Smooth muscle cell (in vitro differentiated cells): ENCODE measurements at regions not wholly inside any gene's neighbourhood (a gene's known extent, or its start where the extent isn't known, plus 50 kb on each side); places are given as distances from the start of the nearest gene placed in this dataset.

Experiments
- DNase-seq: peaks from one replicate; lab custom pipeline; 2025; ENCODE audit not compliant: unreplicated experiment; lab: John Stamatoyannopoulos, UW
- H2AFZ ChIP-seq: fragments of 200-600 bp; sonication (generic); 2 replicates; pipeline ENCODE4 v1.6.0; 2016; ENCODE audit warnings: antibody characterized with exemption, low read depth, mild to moderate bottlenecking
- H3F3A ChIP-seq: fragments of 200-600 bp; sonication (generic); 2 replicates; pipeline ENCODE4 v1.6.0; 2017; ENCODE audit warnings: antibody characterized with exemption, low read depth
- H3K27ac ChIP-seq: fragments of 200-600 bp; sonication (generic); 2 replicates; pipeline ENCODE4 v1.5.1; 2016; ENCODE audit warnings: low read depth, mild to moderate bottlenecking
- H3K27me3 ChIP-seq: fragments of 200-600 bp; sonication (generic); 2 replicates; pipeline ENCODE4 v1.6.1; 2016; ENCODE audit warnings: low read depth, mild to moderate bottlenecking
- H3K36me3 ChIP-seq: fragments of 200-600 bp; sonication (generic); 2 replicates; pipeline ENCODE4 v1.5.1; 2016; ENCODE audit warnings: low read depth
- H3K4me1 ChIP-seq: fragments of 200-600 bp; sonication (generic); 2 replicates; pipeline ENCODE4 v1.5.1; 2016; ENCODE audit warnings: low read depth
- H3K4me2 ChIP-seq: fragments of 200-600 bp; sonication (generic); 2 replicates; pipeline ENCODE4 v1.6.0; 2016; ENCODE audit warnings: mild to moderate bottlenecking
- H3K4me3 ChIP-seq: fragments of 200-600 bp; sonication (generic); 2 replicates; pipeline ENCODE4 v1.5.1; 2016; ENCODE audit warnings: mild to moderate bottlenecking
- H3K79me2 ChIP-seq: fragments of 200-600 bp; sonication (generic); 2 replicates; pipeline ENCODE4 v1.6.0; 2016; ENCODE audit warnings: low read depth, mild to moderate bottlenecking
- H3K9ac ChIP-seq: fragments of 200-600 bp; sonication (generic); 2 replicates; pipeline ENCODE4 v1.6.0; 2016; ENCODE audit warnings: low read depth
- H3K9me3 ChIP-seq: fragments of 200-600 bp; sonication (generic); replicated peaks from 2 replicates; pipeline ENCODE4 v1.5.1; 2016; ENCODE audit warnings: low read depth
- H4K20me1 ChIP-seq: fragments of 200-600 bp; sonication (generic); 2 replicates; pipeline ENCODE4 v1.6.0; 2016; ENCODE audit warnings: low read depth
- WGBS: methylation state at CpG from one replicate; pipeline ENCODE4 v1.1.7; 2016; ENCODE audit warnings: low lambda C conversion rate; 5-methylcytosine and 5-hydroxymethylcytosine counted together
- TF ChIP-seq, protein P1 (sequence below): fragments of 200-600 bp; sonication (generic); IDR thresholded peaks from 2 replicates; pipeline ENCODE4 v1.5.1; 2017; ENCODE audit warnings: borderline replicate concordance, mild to moderate bottlenecking, antibody characterized with exemption; ENCODE audit not compliant: insufficient read depth, poor library complexity, severe bottlenecking

- H3K9ac ChIP-seq = no peak overlapping the region
- H3K27me3 ChIP-seq = no peaks in the 10 kb centered on the region
- H3K4me3 ChIP-seq = no peak overlapping the region
- DNase-seq = no peak
- no peak overlapping the region for H3K4me2 ChIP-seq
- H3K79me2 ChIP-seq = no peaks in the 10 kb centered on the region
- H3F3A ChIP-seq = no peaks in the 10 kb centered on the region
- H3K36me3 ChIP-seq = no peaks in the 10 kb centered on the region
- TF ChIP-seq, protein P1, sequence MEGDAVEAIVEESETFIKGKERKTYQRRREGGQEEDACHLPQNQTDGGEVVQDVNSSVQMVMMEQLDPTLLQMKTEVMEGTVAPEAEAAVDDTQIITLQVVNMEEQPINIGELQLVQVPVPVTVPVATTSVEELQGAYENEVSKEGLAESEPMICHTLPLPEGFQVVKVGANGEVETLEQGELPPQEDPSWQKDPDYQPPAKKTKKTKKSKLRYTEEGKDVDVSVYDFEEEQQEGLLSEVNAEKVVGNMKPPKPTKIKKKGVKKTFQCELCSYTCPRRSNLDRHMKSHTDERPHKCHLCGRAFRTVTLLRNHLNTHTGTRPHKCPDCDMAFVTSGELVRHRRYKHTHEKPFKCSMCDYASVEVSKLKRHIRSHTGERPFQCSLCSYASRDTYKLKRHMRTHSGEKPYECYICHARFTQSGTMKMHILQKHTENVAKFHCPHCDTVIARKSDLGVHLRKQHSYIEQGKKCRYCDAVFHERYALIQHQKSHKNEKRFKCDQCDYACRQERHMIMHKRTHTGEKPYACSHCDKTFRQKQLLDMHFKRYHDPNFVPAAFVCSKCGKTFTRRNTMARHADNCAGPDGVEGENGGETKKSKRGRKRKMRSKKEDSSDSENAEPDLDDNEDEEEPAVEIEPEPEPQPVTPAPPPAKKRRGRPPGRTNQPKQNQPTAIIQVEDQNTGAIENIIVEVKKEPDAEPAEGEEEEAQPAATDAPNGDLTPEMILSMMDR = no peak
- no peak overlapping the region for H2AFZ ChIP-seq
- H3K9me3 ChIP-seq = no peaks in the 10 kb centered on the region
- no peaks in the 10 kb centered on the region for H4K20me1 ChIP-seq
- H3K4me1 ChIP-seq = no peaks in the 10 kb centered on the region
- no peak overlapping the region for H3K27ac ChIP-seq
These were observed 157.6 kb upstream of the MDGA2 start for GRCh38 chr14:47833011-47833410.

- no peak overlapping the region for H3K27ac ChIP-seq
- H3K36me3 ChIP-seq = no peaks in the 10 kb centered on the region
- H3K9ac ChIP-seq = no peak overlapping the region
- no peaks in the 10 kb centered on the region for H3K79me2 ChIP-seq
- no peak overlapping the region for H3K4me3 ChIP-seq
- no peak overlapping the region for H2AFZ ChIP-seq
- H3K27me3 ChIP-seq = no peaks in the 10 kb centered on the region
- H3K4me2 ChIP-seq = no peak overlapping the region
- H3K4me1 ChIP-seq = no peaks in the 10 kb centered on the region
- no peaks in the 10 kb centered on the region for H3F3A ChIP-seq
- no peaks in the 10 kb centered on the region for H4K20me1 ChIP-seq
- 91% methylated on average over 2 of the region's 2 CpGs for WGBS
- DNase-seq = no peak
- no peaks in the 10 kb centered on the region for H3K9me3 ChIP-seq
- TF ChIP-seq, protein P1 = no peak
These were observed 151.4 kb upstream of the MDGA2 start for GRCh38 chr14:47826809-47827208.

DNA sequence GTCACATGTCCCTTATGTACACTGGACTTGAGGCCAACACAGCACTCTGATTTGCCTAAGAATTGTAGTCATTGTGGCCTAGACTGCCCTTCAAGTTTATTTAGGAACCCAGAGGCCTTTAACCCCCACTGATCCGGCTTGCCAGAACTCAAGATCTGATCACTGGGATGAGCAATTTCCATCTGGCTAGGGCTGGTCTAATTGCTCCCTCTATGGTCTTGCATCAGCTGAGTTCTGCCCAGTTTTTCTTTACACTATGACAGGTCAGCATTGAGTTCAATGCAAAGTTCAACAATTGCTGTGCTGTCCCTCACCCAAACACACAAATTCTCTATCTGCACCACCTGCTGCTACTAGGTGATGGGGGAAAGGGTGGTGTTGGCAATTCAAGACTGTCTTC is 146.9 kb upstream of the MDGA2 start:
- no peak overlapping the region for H3K27ac ChIP-seq
- H3K4me3 ChIP-seq = no peak overlapping the region
- H3K9ac ChIP-seq = no peak overlapping the region
- no peaks in the 10 kb centered on the region for H3F3A ChIP-seq
- H3K4me1 ChIP-seq = no peaks in the 10 kb centered on the region
- DNase-seq = no peak
- no peak overlapping the region for H3K4me2 ChIP-seq
- TF ChIP-seq, protein P1 = no peak
- 42% methylated on average over 1 of the region's 1 CpG for WGBS
- H3K27me3 ChIP-seq = no peaks in the 10 kb centered on the region
- H4K20me1 ChIP-seq = no peaks in the 10 kb centered on the region
- H3K9me3 ChIP-seq = no peaks in the 10 kb centered on the region
- H2AFZ ChIP-seq = no peak overlapping the region
- H3K36me3 ChIP-seq = no peaks in the 10 kb centered on the region
- H3K79me2 ChIP-seq = no peaks in the 10 kb centered on the region

DNA sequence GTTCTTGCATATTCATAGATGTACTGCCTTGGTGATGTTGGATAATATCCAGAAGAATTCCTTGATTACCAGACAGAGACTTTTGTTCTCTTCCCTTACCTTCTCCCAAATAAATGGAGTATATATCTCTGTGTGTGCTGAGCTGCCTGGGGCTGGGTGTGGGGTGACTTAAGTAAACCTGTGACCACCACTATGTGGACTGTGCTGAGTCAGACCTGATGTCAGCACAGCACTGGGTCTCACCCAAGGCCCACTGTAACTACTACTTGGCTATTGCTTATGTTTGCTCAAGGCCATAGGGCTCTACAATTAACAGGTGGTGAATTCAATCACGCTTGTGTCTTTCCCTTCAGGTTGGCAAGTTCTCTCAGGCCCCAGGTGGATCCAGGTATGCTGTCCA is 145.7 kb upstream of the MDGA2 start:
- Histone ChIP-seq H3K9ac (no peak overlapping the region), H3K27ac (no peak overlapping the region), H3K9me3 (no peaks in the 10 kb centered on the region), H3F3A (no peaks in the 10 kb centered on the region), H3K4me3 (no peak overlapping the region), H4K20me1 (no peaks in the 10 kb centered on the region), H3K36me3 (no peaks in the 10 kb centered on the region), H3K27me3 (no peaks in the 10 kb centered on the region), H3K4me1 (no peaks in the 10 kb centered on the region), H3K79me2 (no peaks in the 10 kb centered on the region), H3K4me2 (no peak overlapping the region), H2AFZ (no peak overlapping the region)
- 88% methylated on average over 1 of the region's 1 CpG for WGBS
- TF ChIP-seq, protein P1 = no peak
- DNase-seq = no peak
